Panc1 (cell line): ENCODE measurements at regions not wholly inside any gene's neighbourhood (a gene's known extent, or its start where the extent isn't known, plus 50 kb on each side); places are given as distances from the start of the nearest gene placed in this dataset.

Experiments
- ATAC-seq: fragments of 200-7000 bp; cut with Tn5 transposase; 2 replicates; pipeline ENCODE4 v1.9.1; 2020; ENCODE audit warnings: mild to moderate bottlenecking, moderate library complexity
- BruUV-seq: library from RNA; stranded (reverse); fragments of 400-500 nt; replicated peaks from 2 replicates; lab custom pipeline; 2021; lab: Mats Ljungman, UMichigan
- CTCF ChIA-PET: fragments of 300-600 bp; sonication (Branson Sonifier 250); formaldehyde crosslinking; loops from one replicate; lab custom pipeline; 2022; ENCODE audit warnings: antibody characterized with exemption; lab: Charles Lee
- POLR2A ChIA-PET: fragments of 300-600 bp; sonication (Branson Sonifier 250); formaldehyde crosslinking; loops from one replicate; lab custom pipeline; 2022; ENCODE audit warnings: antibody characterized with exemption; lab: Charles Lee
- DNase-seq: peaks from one replicate; pipeline ENCODE4 v3.0.0-alpha.2; 2010; ENCODE audit warnings: low read depth, low spot score
- H3K27ac ChIP-seq: 2 replicates; pipeline ENCODE4 v1.5.1; 2011; ENCODE audit warnings: mild to moderate bottlenecking, low read length, inconsistent platforms
- H3K27me3 ChIP-seq: fragments of 200-500 bp; sonication (Bioruptor generic); 2 replicates; pipeline ENCODE4 v1.6.0; 2014; ENCODE audit warnings: low read length, inconsistent platforms; ENCODE audit not compliant: control insufficient read depth, insufficient read depth
- H3K36me3 ChIP-seq: fragments of 200-500 bp; sonication (Bioruptor generic); 2 replicates; pipeline ENCODE4 v1.5.1; 2014; ENCODE audit warnings: inconsistent platforms, mild to moderate bottlenecking, low read length, moderate library complexity; ENCODE audit not compliant: control insufficient read depth, insufficient read depth
- H3K4me1 ChIP-seq: 2 replicates; pipeline ENCODE4 v1.5.1; 2011; ENCODE audit warnings: inconsistent platforms, mild to moderate bottlenecking, low read length, moderate library complexity; ENCODE audit not compliant: control insufficient read depth, insufficient read depth
- H3K4me3 ChIP-seq, 2 experiments: 2 replicates each; pipeline ENCODE4 v1.5.1; 2011 to 2012; ENCODE audit warnings: low read depth in 2 of 2, low read length in 2 of 2, mild to moderate bottlenecking in 2 of 2, inconsistent platforms in 1 of 2, moderate library complexity in 1 of 2
- H3K9me3 ChIP-seq: fragments of 200-500 bp; sonication (Bioruptor generic); 2 replicates; pipeline ENCODE4 v1.5.1; 2014; ENCODE audit warnings: low read depth, mild to moderate bottlenecking, inconsistent platforms, low read length, moderate library complexity; ENCODE audit not compliant: control insufficient read depth, insufficient read depth
- POLR2AphosphoS5 ChIP-seq: IDR thresholded peaks from 2 replicates; pipeline ENCODE4 v1.6.1; 2012; ENCODE audit warnings: mild to moderate bottlenecking, low read depth, low read length, moderate library complexity
- SIN3A ChIP-seq: IDR thresholded peaks from 2 replicates; pipeline ENCODE4 v1.6.1; 2012; ENCODE audit warnings: low read depth, mild to moderate bottlenecking, low read length, moderate library complexity, borderline replicate concordance; ENCODE audit not compliant: insufficient read depth
- TCF7L2 ChIP-seq: IDR thresholded peaks from 2 replicates; pipeline ENCODE4 v1.6.1; 2011; ENCODE audit warnings: mild to moderate bottlenecking, low read depth, low read length, inconsistent platforms
- in situ Hi-C: cut with HindIII; loops from 2 replicates; pipeline ENCODE4 v1.10.0; 2016; ENCODE audit warnings: low sequenced_read_pairs, low pct_unique_long_range_greater_than_20kb
- intact Hi-C: fragments of 100-400 bp; cut with micrococcal nuclease; formaldehyde crosslinking; loops from one replicate; pipeline ENCODE4 v1.10.0; 2022; ENCODE audit not compliant: unreplicated experiment
- TF ChIP-seq, protein P1 (sequence below): fragments of 450-650 bp; IDR thresholded peaks from 2 replicates; pipeline ENCODE4 v1.5.1; 2017; ENCODE audit warnings: mild to moderate bottlenecking
- TF ChIP-seq, protein P2 (sequence below), 2 experiments: IDR thresholded peaks; 2 replicates each; pipeline ENCODE4 v1.6.1; 2011 to 2012; ENCODE audit warnings: low read depth in 2 of 2, control low read depth in 1 of 2, low read length in 1 of 2, mild to moderate bottlenecking in 1 of 2, moderate library complexity in 1 of 2; ENCODE audit not compliant: insufficient read depth in 1 of 2

DNA sequence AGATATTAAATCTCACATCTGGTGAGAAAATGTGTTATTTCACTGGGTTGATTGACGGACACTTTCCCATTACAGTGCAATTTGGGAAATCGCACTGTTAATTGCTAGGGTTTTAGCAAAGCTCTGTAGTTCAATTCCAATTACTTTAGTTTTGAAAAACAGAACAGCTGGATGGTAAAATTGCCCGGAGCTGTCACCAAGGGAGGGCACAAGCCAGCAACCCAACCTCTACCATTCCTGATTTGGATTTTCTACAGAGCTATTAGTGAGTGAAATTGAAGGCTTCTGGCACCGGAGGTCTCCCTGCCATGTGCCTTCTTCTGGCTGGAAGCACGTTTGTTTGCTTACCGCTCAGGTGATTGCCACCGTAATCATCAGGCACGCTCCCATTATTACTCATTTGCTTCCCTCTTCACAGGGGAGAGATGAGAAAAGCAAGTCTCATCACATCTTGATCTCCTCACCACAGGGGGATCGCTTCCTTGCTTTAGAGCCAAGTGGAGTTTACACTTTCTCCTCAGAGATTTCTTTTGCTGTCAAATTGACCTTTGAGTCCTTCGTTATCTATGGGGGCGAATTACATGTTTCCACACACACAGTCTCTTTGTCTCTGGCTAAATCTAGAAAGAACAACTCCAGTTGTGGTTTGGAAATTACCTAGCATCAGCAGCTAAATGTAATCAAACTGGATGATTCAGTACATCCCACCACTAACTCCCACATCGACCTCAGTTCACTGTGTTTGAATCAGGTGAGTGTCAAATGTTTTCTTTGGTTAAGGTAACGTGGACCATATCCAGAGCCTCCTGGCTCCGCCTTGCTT lies 421.7 kb upstream of the GOLIM4 start:
- ChIA-PET POLR2A (no interaction called here), CTCF (no interaction called here)
- no peaks in the 10 kb centered on the region for H3K27me3 ChIP-seq
- DNase-seq: no peak
- H3K4me1 ChIP-seq: no peaks in the 10 kb centered on the region
- BruUV-seq: no TSS peak
- no peak for ATAC-seq
- no peak for TF ChIP-seq SIN3A
- TF ChIP-seq, protein P1, sequence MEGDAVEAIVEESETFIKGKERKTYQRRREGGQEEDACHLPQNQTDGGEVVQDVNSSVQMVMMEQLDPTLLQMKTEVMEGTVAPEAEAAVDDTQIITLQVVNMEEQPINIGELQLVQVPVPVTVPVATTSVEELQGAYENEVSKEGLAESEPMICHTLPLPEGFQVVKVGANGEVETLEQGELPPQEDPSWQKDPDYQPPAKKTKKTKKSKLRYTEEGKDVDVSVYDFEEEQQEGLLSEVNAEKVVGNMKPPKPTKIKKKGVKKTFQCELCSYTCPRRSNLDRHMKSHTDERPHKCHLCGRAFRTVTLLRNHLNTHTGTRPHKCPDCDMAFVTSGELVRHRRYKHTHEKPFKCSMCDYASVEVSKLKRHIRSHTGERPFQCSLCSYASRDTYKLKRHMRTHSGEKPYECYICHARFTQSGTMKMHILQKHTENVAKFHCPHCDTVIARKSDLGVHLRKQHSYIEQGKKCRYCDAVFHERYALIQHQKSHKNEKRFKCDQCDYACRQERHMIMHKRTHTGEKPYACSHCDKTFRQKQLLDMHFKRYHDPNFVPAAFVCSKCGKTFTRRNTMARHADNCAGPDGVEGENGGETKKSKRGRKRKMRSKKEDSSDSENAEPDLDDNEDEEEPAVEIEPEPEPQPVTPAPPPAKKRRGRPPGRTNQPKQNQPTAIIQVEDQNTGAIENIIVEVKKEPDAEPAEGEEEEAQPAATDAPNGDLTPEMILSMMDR: no peak
- TF ChIP-seq TCF7L2: no peak
- TF ChIP-seq POLR2AphosphoS5: no peak
- TF ChIP-seq, protein P2, sequence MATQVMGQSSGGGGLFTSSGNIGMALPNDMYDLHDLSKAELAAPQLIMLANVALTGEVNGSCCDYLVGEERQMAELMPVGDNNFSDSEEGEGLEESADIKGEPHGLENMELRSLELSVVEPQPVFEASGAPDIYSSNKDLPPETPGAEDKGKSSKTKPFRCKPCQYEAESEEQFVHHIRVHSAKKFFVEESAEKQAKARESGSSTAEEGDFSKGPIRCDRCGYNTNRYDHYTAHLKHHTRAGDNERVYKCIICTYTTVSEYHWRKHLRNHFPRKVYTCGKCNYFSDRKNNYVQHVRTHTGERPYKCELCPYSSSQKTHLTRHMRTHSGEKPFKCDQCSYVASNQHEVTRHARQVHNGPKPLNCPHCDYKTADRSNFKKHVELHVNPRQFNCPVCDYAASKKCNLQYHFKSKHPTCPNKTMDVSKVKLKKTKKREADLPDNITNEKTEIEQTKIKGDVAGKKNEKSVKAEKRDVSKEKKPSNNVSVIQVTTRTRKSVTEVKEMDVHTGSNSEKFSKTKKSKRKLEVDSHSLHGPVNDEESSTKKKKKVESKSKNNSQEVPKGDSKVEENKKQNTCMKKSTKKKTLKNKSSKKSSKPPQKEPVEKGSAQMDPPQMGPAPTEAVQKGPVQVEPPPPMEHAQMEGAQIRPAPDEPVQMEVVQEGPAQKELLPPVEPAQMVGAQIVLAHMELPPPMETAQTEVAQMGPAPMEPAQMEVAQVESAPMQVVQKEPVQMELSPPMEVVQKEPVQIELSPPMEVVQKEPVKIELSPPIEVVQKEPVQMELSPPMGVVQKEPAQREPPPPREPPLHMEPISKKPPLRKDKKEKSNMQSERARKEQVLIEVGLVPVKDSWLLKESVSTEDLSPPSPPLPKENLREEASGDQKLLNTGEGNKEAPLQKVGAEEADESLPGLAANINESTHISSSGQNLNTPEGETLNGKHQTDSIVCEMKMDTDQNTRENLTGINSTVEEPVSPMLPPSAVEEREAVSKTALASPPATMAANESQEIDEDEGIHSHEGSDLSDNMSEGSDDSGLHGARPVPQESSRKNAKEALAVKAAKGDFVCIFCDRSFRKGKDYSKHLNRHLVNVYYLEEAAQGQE (IDR thresholded peaks at IDR 0.05; ENCODE audit: insufficient read depth in 1 of 2, low read depth in 2 of 2, low read length in 1 of 2): no peak
- H3K4me3 ChIP-seq: no peak overlapping the region
- in situ Hi-C loops (no loop called here), intact Hi-C loops (no loop called here)
- no peaks in the 10 kb centered on the region for H3K9me3 ChIP-seq
- H3K36me3 ChIP-seq: no peaks in the 10 kb centered on the region
- no peak overlapping the region for H3K27ac ChIP-seq

DNA sequence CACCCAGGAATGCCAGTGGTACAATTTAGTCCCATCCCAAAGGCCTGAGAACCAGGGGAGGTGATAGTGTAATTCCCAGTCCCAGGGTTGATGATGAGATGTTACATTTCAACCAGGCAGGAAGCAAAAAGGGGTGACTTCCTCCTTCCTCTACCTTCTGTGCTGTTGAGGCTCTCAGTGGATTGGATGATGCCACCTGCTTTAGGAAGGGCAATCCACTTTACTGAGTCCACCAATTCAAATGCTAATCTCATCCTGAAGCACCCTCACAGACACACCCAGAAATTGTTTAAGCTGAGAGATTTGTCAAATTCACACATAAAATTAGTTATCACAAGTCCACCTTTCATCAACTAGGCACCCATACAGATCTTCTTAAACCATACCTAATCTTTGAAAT lies 418.5 kb upstream of the GOLIM4 start:
- no peak overlapping the region for H3K27ac ChIP-seq
- ChIA-PET CTCF (no interaction called here), POLR2A (no interaction called here)
- BruUV-seq: no TSS peak
- no peak for DNase-seq
- no peak for TF ChIP-seq SIN3A
- TF ChIP-seq TCF7L2: no peak
- TF ChIP-seq POLR2AphosphoS5: no peak
- TF ChIP-seq, protein P2 (IDR thresholded peaks at IDR 0.05; ENCODE audit: insufficient read depth in 1 of 2, low read depth in 2 of 2, low read length in 1 of 2): no peak
- TF ChIP-seq, protein P1: no peak
- H3K9me3 ChIP-seq: no peaks in the 10 kb centered on the region
- in situ Hi-C loops: no loop called here
- no peaks in the 10 kb centered on the region for H3K36me3 ChIP-seq
- no peak for ATAC-seq
- H3K27me3 ChIP-seq: no peaks in the 10 kb centered on the region
- intact Hi-C loops: no loop called here
- H3K4me3 ChIP-seq: no peak overlapping the region
- H3K4me1 ChIP-seq: no peaks in the 10 kb centered on the region
